OCI-LY1 (cell line): ENCODE measurements at regions not wholly inside any gene's neighbourhood (a gene's known extent, or its start where the extent isn't known, plus 50 kb on each side); places are given as distances from the start of the nearest gene placed in this dataset.

Experiments
- CTCF ChIP-seq: fragments of 200-600 bp; sonication (generic), shearing (Covaris generic); IDR thresholded peaks from 2 replicates; pipeline ENCODE4 v1.5.1; 2017; ENCODE audit warnings: mild to moderate bottlenecking, antibody characterized with exemption, low read length, moderate library complexity, mixed read lengths
- EZH2 ChIP-seq: fragments of 200-600 bp; sonication (generic), shearing (Covaris generic); IDR thresholded peaks from 2 replicates; pipeline ENCODE4 v1.8.0; 2017; ENCODE audit warnings: borderline replicate concordance, mixed run types, mild to moderate bottlenecking, antibody characterized with exemption, low read length, moderate library complexity, mixed read lengths

GRCh38 chr10:4373612-4374011 lies 452.4 kb upstream of the AKR1E2 start:
- TF ChIP-seq CTCF (no peak), EZH2 (no peak)
